Activated T-helper 17 cell treated with anti-CD3 and anti-CD28 coated beads, Interleukin-2, amount 50 U/mL, for 72 hours (primary cell): ENCODE measurements at regions not wholly inside any gene's neighbourhood (a gene's known extent, or its start where the extent isn't known, plus 50 kb on each side); places are given as distances from the start of the nearest gene placed in this dataset.

Experiments used
- ATAC-seq: fragments of 150-1000 bp; cut with Tn5 transposase; replicated peaks from 2 replicates; pipeline ENCODE4 v1.10.0; 2021; ENCODE audit warnings: mild to moderate bottlenecking, moderate library complexity
- H3K27ac Mint-ChIP-seq: one replicate; pipeline ENCODE4 v1.8.0; 2022; ENCODE audit warnings: mixed read lengths
- H3K27me3 Mint-ChIP-seq: one replicate; pipeline ENCODE4 v1.8.0; 2022; ENCODE audit warnings: mixed read lengths
- H3K36me3 Mint-ChIP-seq: one replicate; pipeline ENCODE4 v1.8.0; 2022; ENCODE audit warnings: low read depth, mild to moderate bottlenecking, mixed read lengths
- H3K4me1 Mint-ChIP-seq: one replicate; pipeline ENCODE4 v1.8.0; 2022; ENCODE audit warnings: mixed read lengths
- H3K4me3 Mint-ChIP-seq: one replicate; pipeline ENCODE4 v1.8.0; 2022; ENCODE audit warnings: mild to moderate bottlenecking, mixed read lengths
- H3K9me3 Mint-ChIP-seq: one replicate; pipeline ENCODE4 v1.8.0; 2022; ENCODE audit warnings: mixed read lengths

- peak overlapping the region; percentile 91 for H3K27ac Mint-ChIP-seq
- H3K4me1 Mint-ChIP-seq, result peaks cover 29% of the 10 kb centered on the region
- no peaks in the 10 kb centered on the region for H3K9me3 Mint-ChIP-seq
- no peaks in the 10 kb centered on the region for H3K36me3 Mint-ChIP-seq
- ATAC-seq, result no peak
- H3K27me3 Mint-ChIP-seq, result peaks cover 14% of the 10 kb centered on the region
- H3K4me3 Mint-ChIP-seq, result peak overlapping the region; percentile 72
Measured at GRCh38 chr9:89985068-89985467, 380.3 kb downstream of the GADD45G start.

DNA sequence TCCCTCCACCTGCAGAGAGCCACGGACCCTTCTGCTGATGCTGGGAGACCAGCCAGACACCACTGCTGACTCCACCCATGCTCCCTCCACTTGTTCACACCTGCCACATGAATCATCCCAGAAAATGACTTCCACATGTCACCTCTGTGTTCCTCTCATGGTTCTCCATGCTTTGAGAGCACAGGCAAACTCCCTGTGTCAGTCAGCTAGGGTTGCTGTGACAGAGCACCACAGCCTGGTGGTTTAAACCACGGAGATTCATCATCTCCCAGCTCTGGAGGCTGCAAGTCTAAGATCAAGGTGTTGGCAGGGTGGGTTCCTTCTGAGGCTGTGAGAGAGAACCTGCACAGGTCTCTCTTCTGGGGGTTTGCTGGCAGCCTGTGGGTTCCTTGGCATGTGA, 381.4 kb downstream of the GADD45G start:
- ATAC-seq, result peak; percentile 52
- no peak overlapping the region for H3K27ac Mint-ChIP-seq
- H3K27me3 Mint-ChIP-seq, result peaks cover 14% of the 10 kb centered on the region
- no peaks in the 10 kb centered on the region for H3K36me3 Mint-ChIP-seq
- H3K4me1 Mint-ChIP-seq, result peaks cover 29% of the 10 kb centered on the region
- no peaks in the 10 kb centered on the region for H3K9me3 Mint-ChIP-seq
- H3K4me3 Mint-ChIP-seq, result no peak overlapping the region

- Mint-ChIP-seq H3K4me3 (no peak overlapping the region), H3K36me3 (no peaks in the 10 kb centered on the region), H3K9me3 (no peaks in the 10 kb centered on the region), H3K4me1 (peaks cover 17% of the 10 kb centered on the region), H3K27ac (peak overlapping the region; percentile 26), H3K27me3 (peaks cover 5% of the 10 kb centered on the region)
- no peak for ATAC-seq
Measured at GRCh38 chr9:89988458-89988857, 383.6 kb downstream of the GADD45G start.

DNA sequence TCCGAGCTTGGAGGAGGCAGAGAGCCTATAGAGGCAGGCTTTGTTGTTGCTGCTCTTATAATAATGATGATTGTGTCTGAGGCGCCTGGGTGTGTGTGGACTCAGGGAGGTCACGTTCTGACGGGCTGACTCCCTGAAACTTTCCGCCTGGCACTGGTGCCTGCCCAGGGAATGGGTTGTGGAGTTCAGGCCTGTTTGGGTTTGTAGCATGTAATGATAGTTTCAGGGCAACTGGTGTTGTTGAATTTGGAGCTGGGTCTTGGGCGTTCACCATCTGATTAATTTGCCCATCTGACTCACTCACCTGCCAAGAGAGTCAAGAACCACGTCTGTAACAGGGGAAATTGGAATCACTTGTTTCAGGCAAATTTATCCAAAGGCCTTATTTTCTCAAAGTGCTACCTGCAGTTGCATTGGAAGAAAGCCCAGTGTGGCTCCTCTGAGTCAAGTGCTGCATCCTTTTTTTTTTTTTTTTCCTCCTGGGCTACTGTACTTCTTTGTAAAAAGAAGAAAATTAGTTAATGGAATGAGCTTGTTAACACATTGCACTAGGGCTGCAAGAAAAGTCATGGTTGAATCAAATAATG, 386.5 kb downstream of the GADD45G start:
- no peak overlapping the region for H3K27ac Mint-ChIP-seq
- no peak overlapping the region for H3K4me3 Mint-ChIP-seq
- ATAC-seq, result no peak
- H3K4me1 Mint-ChIP-seq, result no peaks in the 10 kb centered on the region
- no peaks in the 10 kb centered on the region for H3K9me3 Mint-ChIP-seq
- no peaks in the 10 kb centered on the region for H3K36me3 Mint-ChIP-seq
- H3K27me3 Mint-ChIP-seq, result peaks cover 5% of the 10 kb centered on the region

GRCh38 chr9:89992326-89993198, 387.8 kb downstream of the GADD45G start:
- Mint-ChIP-seq H3K27me3 (no peaks in the 10 kb centered on the region), H3K36me3 (no peaks in the 10 kb centered on the region), H3K4me1 (no peaks in the 10 kb centered on the region), H3K27ac (no peak overlapping the region), H3K9me3 (no peaks in the 10 kb centered on the region), H3K4me3 (no peak overlapping the region)
- no peak for ATAC-seq

DNA sequence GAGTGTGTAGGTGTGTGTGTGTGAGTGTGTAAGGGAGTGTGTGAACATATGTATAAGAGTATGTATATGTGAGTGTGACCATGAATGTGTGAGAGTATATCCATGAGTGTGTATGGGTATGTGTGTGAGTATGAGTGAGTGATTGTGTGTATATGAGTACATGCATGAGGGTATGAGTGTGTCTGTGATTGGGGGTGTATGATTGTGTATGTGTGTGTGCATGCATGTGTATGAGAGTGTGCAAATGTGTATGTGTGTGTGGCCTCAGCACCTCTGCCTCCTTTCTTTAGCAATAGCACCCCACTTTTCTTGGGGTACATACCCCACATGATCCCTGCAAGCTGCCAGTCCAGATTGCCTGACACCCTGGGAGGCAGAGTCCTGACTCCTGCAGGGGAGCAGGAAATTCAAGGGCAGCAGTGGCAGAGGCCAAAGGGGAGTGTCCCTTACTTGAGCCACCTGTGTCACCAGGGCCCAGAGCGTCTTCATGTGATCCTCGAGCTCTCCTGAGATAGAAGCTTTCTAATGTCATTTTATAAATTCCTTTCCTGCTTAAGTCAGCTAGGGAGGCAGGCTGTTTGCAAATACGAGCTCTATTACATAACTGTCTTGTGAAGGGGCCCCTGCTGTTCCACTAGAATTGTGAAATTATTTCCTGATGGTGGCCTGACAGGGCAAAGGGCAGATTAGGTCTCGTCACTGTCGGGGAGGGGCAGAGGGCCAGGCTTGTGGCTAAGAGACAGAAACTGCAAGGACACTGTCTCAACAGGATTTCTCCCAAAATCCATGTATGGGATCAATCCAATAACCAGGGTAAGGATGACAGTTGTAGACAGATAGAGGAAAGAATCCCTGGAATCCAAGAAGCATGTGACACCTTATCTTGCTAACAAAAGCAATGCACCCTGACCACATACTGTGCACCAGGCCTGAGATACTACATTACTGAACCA, 389.1 kb downstream of the GADD45G start:
- no peak overlapping the region for H3K4me3 Mint-ChIP-seq
- H3K27ac Mint-ChIP-seq, result no peak overlapping the region
- no peaks in the 10 kb centered on the region for H3K9me3 Mint-ChIP-seq
- no peaks in the 10 kb centered on the region for H3K27me3 Mint-ChIP-seq
- H3K4me1 Mint-ChIP-seq, result peaks cover 5% of the 10 kb centered on the region
- no peaks in the 10 kb centered on the region for H3K36me3 Mint-ChIP-seq
- ATAC-seq, result no peak

DNA sequence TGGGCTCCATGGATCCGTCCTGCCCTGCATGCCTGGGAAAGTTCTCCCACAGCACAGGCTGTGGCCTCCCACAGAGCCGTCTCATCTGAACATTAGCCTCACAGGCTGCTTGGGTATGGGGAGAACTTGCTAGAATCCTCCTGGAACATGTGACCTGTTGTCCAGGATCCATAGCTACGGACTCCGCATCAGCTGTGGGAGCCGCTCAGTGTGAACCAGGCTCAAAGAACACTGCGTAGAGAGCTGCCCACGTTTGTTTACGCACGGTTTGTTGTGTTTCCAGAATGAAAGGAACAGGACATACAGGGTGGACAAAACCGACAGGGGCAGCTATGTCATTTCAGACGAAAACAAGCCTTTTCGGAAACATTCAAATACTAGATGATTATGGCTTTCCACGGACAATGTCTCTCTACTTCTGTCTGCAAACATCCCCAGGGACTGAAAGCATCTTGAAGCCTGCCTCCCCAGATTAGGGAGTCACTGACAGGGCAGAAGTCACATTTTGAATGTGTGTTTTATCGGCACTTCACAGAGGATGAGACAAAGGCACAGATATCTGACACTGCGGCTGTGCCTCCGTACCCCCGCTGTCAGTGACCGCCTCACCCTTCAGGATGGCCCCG, 390.3 kb downstream of the GADD45G start:
- Mint-ChIP-seq H3K4me3 (no peak overlapping the region), H3K4me1 (peaks cover 7% of the 10 kb centered on the region), H3K27ac (no peak overlapping the region), H3K36me3 (no peaks in the 10 kb centered on the region), H3K27me3 (no peaks in the 10 kb centered on the region), H3K9me3 (no peaks in the 10 kb centered on the region)
- no peak for ATAC-seq

- Mint-ChIP-seq H3K27ac (no peak overlapping the region), H3K27me3 (no peaks in the 10 kb centered on the region), H3K4me1 (peaks cover 17% of the 10 kb centered on the region), H3K9me3 (no peaks in the 10 kb centered on the region), H3K4me3 (no peak overlapping the region), H3K36me3 (no peaks in the 10 kb centered on the region)
- ATAC-seq, result no peak
Measured at GRCh38 chr9:89996116-89996515, 391.3 kb downstream of the GADD45G start.

DNA sequence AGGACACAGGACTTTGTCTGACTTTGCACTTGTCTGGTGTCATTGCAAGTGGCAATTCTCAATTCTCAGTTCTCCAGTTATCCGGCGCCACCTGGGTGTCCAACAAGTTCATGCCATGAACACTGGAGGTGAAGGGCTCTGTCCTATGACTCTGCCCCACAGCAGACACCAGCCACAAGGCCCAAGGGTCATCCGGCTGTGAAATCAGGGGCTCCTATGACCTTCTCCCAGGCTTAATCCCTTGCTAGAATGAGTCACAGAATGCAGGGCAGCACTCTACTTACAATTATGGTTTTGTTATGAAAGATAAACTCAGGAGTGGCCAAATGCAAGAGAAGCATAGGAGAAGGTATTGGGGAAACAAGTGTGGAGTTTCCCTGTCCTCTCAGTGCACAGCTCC, 392.0 kb downstream of the GADD45G start:
- ATAC-seq, result no peak
- Mint-ChIP-seq H3K4me1 (peaks cover 17% of the 10 kb centered on the region), H3K36me3 (no peaks in the 10 kb centered on the region), H3K4me3 (no peak overlapping the region), H3K27ac (no peak overlapping the region), H3K9me3 (no peaks in the 10 kb centered on the region), H3K27me3 (no peaks in the 10 kb centered on the region)

DNA sequence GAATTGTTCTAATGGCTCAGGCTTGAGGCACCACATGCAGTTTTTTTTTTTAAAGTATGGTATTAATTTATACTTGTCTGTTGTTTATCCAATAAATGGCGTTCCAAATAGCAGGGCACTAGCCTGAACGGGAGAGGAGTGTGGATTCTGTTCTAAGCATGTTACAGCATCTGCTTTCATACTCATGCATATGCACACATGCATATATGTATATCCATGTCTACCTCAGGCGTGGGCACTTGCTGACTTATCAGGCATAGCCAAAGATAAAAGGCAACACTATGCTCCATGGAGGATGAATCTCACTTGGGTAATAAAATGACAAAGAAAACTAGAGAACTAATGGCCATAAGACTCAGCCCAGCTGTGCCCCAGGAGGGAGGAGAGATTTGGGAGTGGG, 393.8 kb downstream of the GADD45G start:
- H3K4me3 Mint-ChIP-seq, result peak overlapping the region; percentile 66
- no peak for ATAC-seq
- H3K36me3 Mint-ChIP-seq, result no peaks in the 10 kb centered on the region
- H3K9me3 Mint-ChIP-seq, result no peaks in the 10 kb centered on the region
- H3K27me3 Mint-ChIP-seq, result no peaks in the 10 kb centered on the region
- peak overlapping the region; percentile 39 for H3K27ac Mint-ChIP-seq
- H3K4me1 Mint-ChIP-seq, result peaks cover 17% of the 10 kb centered on the region

DNA sequence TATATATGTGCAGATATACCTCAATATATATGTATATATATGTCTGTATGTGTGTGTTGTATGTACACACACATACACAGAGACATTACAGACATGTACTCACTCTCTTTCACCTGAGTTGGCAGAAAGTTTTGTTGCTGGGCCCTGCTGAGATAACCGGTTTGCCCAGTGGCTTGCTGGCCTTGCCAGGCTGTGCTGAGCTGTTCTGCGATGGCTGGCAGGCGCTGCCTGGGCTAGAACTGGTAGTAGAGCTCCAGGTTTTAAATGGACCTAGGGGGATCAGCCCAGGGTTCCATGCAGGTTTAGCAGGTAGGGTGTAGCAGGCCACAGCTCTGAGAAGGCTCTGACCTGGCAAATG, 394.3 kb downstream of the GADD45G start:
- Mint-ChIP-seq H3K36me3 (no peaks in the 10 kb centered on the region), H3K27me3 (no peaks in the 10 kb centered on the region), H3K27ac (peak overlapping the region; percentile 39), H3K9me3 (no peaks in the 10 kb centered on the region), H3K4me1 (peaks cover 17% of the 10 kb centered on the region), H3K4me3 (peak overlapping the region; percentile 66)
- ATAC-seq, result peak; percentile 37

DNA sequence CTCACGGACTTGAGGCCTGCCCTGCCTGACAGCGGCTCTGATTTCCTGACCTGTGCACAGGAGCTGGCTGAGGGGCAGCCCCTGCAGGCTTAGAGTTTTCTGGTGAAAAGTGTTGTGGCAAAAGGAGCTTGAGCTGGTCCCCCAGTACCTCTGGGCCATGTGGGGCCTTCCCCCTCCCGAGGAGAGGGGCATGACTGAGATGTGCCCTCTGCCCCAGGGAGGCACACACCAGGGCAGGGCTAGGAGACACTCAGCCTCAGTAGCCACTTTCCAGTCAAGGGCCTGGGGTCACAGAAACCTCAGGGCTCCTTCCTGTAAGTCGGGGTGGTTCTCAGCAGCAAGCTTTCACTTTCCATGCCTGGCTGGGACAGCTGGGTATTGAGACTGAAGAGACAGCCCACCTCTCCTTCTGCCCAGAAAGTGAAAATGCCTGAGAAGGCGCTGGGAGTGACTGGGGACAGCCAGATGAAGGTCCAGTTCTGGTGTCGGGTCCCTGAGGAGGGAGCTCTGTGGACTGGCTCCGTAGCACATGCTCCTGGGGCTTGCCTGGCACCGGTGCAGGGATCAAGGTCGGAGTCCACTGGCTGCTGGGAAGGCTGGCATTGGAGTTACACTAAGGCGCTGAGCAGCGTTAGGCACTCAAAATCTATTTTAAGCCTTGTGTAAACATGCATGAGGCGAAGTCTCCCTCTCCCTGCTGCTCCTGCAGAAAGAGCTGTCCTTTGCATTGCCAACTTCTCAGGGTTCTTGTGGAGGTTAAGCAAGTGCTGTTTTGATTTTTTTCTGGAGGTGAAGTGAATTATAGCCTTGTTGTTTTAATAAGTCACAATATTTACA, 394.9 kb downstream of the GADD45G start:
- peak; percentile 88 for ATAC-seq

GRCh38 chr9:90000925-90001324, 396.1 kb downstream of the GADD45G start:
- no peaks in the 10 kb centered on the region for H3K27me3 Mint-ChIP-seq
- H3K27ac Mint-ChIP-seq, result no peak overlapping the region
- no peak for ATAC-seq
- H3K4me1 Mint-ChIP-seq, result peaks cover 17% of the 10 kb centered on the region
- H3K36me3 Mint-ChIP-seq, result no peaks in the 10 kb centered on the region
- peak overlapping the region; percentile 66 for H3K4me3 Mint-ChIP-seq
- H3K9me3 Mint-ChIP-seq, result no peaks in the 10 kb centered on the region

More for the DNA sequence above, 394.9 kb downstream of the GADD45G start:
- no peaks in the 10 kb centered on the region for H3K9me3 Mint-ChIP-seq
- H3K27me3 Mint-ChIP-seq, result no peaks in the 10 kb centered on the region
- H3K4me3 Mint-ChIP-seq, result peak overlapping the region; percentile 66
- peak overlapping the region; percentile 39 for H3K27ac Mint-ChIP-seq
- peaks cover 17% of the 10 kb centered on the region for H3K4me1 Mint-ChIP-seq
- no peaks in the 10 kb centered on the region for H3K36me3 Mint-ChIP-seq
